ENCODE measurements at regions not wholly inside any gene's neighbourhood (a gene's known extent, or its start where the extent isn't known, plus 50 kb on each side); places are given as distances from the start of the nearest gene placed in this dataset.

GRCh38 chr13:30085087-30085486 lies 222.3 kb downstream of the KATNAL1 start:
- Histone ChIP-seq H3K27me3 (ENCODE audit: insufficient read depth, low read length) (peaks cover 5% of the 10 kb centered on the region), H3K4me2 (ENCODE audit: insufficient read depth, low read length) (no peak overlapping the region), H3K9me3 (ENCODE audit: low read depth, low read length) (peaks cover 2% of the 10 kb centered on the region), H3K4me1 (ENCODE audit: insufficient read depth, low read length) (no peaks in the 10 kb centered on the region), H4K20me1 (ENCODE audit: insufficient read depth, low read length) (no peaks in the 10 kb centered on the region), H3K4me3 (ENCODE audit: insufficient read depth, low read length) (no peak overlapping the region), H3K27ac (ENCODE audit: low read depth, low read length) (no peak overlapping the region), H3K79me2 (ENCODE audit: insufficient read depth, low read length) (no peaks in the 10 kb centered on the region), H3K36me3 (ENCODE audit: insufficient read depth, low read length) (no peaks in the 10 kb centered on the region), H2AFZ (ENCODE audit: low read length) (no peak overlapping the region)
- no peak for DNase-seq (ENCODE audit: insufficient read length, low spot score, missing footprints)
- TF ChIP-seq CTCF (IDR thresholded peaks at IDR 0.05; ENCODE audit: extremely low read depth, low read depth, low read length): no peak

- no peaks in the 10 kb centered on the region for H3K4me1 ChIP-seq (ENCODE audit: insufficient read depth, low read length)
- peaks cover 2% of the 10 kb centered on the region for H3K9me3 ChIP-seq (ENCODE audit: low read depth, low read length)
- DNase-seq (ENCODE audit: insufficient read length, low spot score, missing footprints): no peak
- peaks cover 5% of the 10 kb centered on the region for H3K27me3 ChIP-seq (ENCODE audit: insufficient read depth, low read length)
- no peak overlapping the region for H3K4me2 ChIP-seq (ENCODE audit: insufficient read depth, low read length)
- TF ChIP-seq CTCF (IDR thresholded peaks at IDR 0.05; ENCODE audit: extremely low read depth, low read depth, low read length): no peak
- no peak overlapping the region for H2AFZ ChIP-seq (ENCODE audit: low read length)
- no peak overlapping the region for H3K4me3 ChIP-seq (ENCODE audit: insufficient read depth, low read length)
- no peaks in the 10 kb centered on the region for H3K36me3 ChIP-seq (ENCODE audit: insufficient read depth, low read length)
- H3K79me2 ChIP-seq (ENCODE audit: insufficient read depth, low read length): no peaks in the 10 kb centered on the region
- H3K27ac ChIP-seq (ENCODE audit: low read depth, low read length): no peak overlapping the region
- H4K20me1 ChIP-seq (ENCODE audit: insufficient read depth, low read length): no peaks in the 10 kb centered on the region
These were observed 225.0 kb downstream of the KATNAL1 start for GRCh38 chr13:30082391-30082790.

GRCh38 chr13:30081331-30081730 lies 226.0 kb downstream of the KATNAL1 start:
- H2AFZ ChIP-seq (ENCODE audit: low read length): no peak overlapping the region
- no peak for DNase-seq (ENCODE audit: insufficient read length, low spot score, missing footprints)
- H3K4me2 ChIP-seq (ENCODE audit: insufficient read depth, low read length): no peak overlapping the region
- peaks cover 2% of the 10 kb centered on the region for H3K9me3 ChIP-seq (ENCODE audit: low read depth, low read length)
- peaks cover 5% of the 10 kb centered on the region for H3K27me3 ChIP-seq (ENCODE audit: insufficient read depth, low read length)
- no peaks in the 10 kb centered on the region for H3K79me2 ChIP-seq (ENCODE audit: insufficient read depth, low read length)
- H3K27ac ChIP-seq (ENCODE audit: low read depth, low read length): no peak overlapping the region
- H3K4me1 ChIP-seq (ENCODE audit: insufficient read depth, low read length): no peaks in the 10 kb centered on the region
- no peaks in the 10 kb centered on the region for H4K20me1 ChIP-seq (ENCODE audit: insufficient read depth, low read length)
- H3K4me3 ChIP-seq (ENCODE audit: insufficient read depth, low read length): no peak overlapping the region
- no peaks in the 10 kb centered on the region for H3K36me3 ChIP-seq (ENCODE audit: insufficient read depth, low read length)
- TF ChIP-seq CTCF (IDR thresholded peaks at IDR 0.05; ENCODE audit: extremely low read depth, low read depth, low read length): no peak

- no peaks in the 10 kb centered on the region for H3K4me1 ChIP-seq (ENCODE audit: insufficient read depth, low read length)
- no peak overlapping the region for H3K4me2 ChIP-seq (ENCODE audit: insufficient read depth, low read length)
- no peak overlapping the region for H3K4me3 ChIP-seq (ENCODE audit: insufficient read depth, low read length)
- H3K79me2 ChIP-seq (ENCODE audit: insufficient read depth, low read length): no peaks in the 10 kb centered on the region
- no peak for DNase-seq (ENCODE audit: insufficient read length, low spot score, missing footprints)
- TF ChIP-seq CTCF (IDR thresholded peaks at IDR 0.05; ENCODE audit: extremely low read depth, low read depth, low read length): no peak
- H2AFZ ChIP-seq (ENCODE audit: low read length): no peak overlapping the region
- peaks cover 2% of the 10 kb centered on the region for H3K9me3 ChIP-seq (ENCODE audit: low read depth, low read length)
- H4K20me1 ChIP-seq (ENCODE audit: insufficient read depth, low read length): no peaks in the 10 kb centered on the region
- H3K36me3 ChIP-seq (ENCODE audit: insufficient read depth, low read length): no peaks in the 10 kb centered on the region
- H3K27me3 ChIP-seq (ENCODE audit: insufficient read depth, low read length): peaks cover 5% of the 10 kb centered on the region
- no peak overlapping the region for H3K27ac ChIP-seq (ENCODE audit: low read depth, low read length)
These were observed 227.8 kb downstream of the KATNAL1 start for GRCh38 chr13:30079501-30079900.
